DOHH2 (cell line): ENCODE measurements at regions not wholly inside any gene's neighbourhood (a gene's known extent, or its start where the extent isn't known, plus 50 kb on each side); places are given as distances from the start of the nearest gene placed in this dataset.

Source experiments
- EZH2phosphoT487 ChIP-seq: fragments of 200-600 bp; sonication (generic); IDR thresholded peaks from 2 replicates; pipeline ENCODE4 v1.6.1; 2017; ENCODE audit warnings: borderline replicate concordance, mild to moderate bottlenecking, antibody characterized with exemption, low read length, moderate library complexity, mixed read lengths
- TF ChIP-seq, protein P1 (sequence below): fragments of 200-600 bp; sonication (generic); IDR thresholded peaks from one replicate; pipeline ENCODE4 v1.5.1; 2014; ENCODE audit warnings: antibody characterized with exemption, mild to moderate bottlenecking, low read depth, low read length; ENCODE audit not compliant: poor library complexity, severe bottlenecking

GRCh38 chr1:9442986-9443385, 96.3 kb upstream of the SLC25A33 start:
- TF ChIP-seq, protein P1, sequence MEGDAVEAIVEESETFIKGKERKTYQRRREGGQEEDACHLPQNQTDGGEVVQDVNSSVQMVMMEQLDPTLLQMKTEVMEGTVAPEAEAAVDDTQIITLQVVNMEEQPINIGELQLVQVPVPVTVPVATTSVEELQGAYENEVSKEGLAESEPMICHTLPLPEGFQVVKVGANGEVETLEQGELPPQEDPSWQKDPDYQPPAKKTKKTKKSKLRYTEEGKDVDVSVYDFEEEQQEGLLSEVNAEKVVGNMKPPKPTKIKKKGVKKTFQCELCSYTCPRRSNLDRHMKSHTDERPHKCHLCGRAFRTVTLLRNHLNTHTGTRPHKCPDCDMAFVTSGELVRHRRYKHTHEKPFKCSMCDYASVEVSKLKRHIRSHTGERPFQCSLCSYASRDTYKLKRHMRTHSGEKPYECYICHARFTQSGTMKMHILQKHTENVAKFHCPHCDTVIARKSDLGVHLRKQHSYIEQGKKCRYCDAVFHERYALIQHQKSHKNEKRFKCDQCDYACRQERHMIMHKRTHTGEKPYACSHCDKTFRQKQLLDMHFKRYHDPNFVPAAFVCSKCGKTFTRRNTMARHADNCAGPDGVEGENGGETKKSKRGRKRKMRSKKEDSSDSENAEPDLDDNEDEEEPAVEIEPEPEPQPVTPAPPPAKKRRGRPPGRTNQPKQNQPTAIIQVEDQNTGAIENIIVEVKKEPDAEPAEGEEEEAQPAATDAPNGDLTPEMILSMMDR: no peak
- no peak for TF ChIP-seq EZH2phosphoT487
